Parathyroid adenoma (tissue), 2 donors: ENCODE measurements at regions not wholly inside any gene's neighbourhood (a gene's known extent, or its start where the extent isn't known, plus 50 kb on each side); places are given as distances from the start of the nearest gene placed in this dataset.

Experiments used
- H2AFZ ChIP-seq: fragments of 300-600 bp; sonication (generic); one replicate; pipeline ENCODE4 v1.7.0; 2017; ENCODE audit warnings: antibody characterized with exemption, mild to moderate bottlenecking
- H3K27ac ChIP-seq: fragments of 300-600 bp; sonication (generic); one replicate; pipeline ENCODE4 v1.7.0; 2017
- H3K27me3 ChIP-seq: fragments of 300-600 bp; sonication (generic); one replicate; pipeline ENCODE4 v1.7.0; 2017; ENCODE audit warnings: low read length; ENCODE audit not compliant: control insufficient read depth, insufficient read depth
- H3K36me3 ChIP-seq: fragments of 300-600 bp; sonication (generic); one replicate; pipeline ENCODE4 v1.7.0; 2017; ENCODE audit warnings: low read length; ENCODE audit not compliant: control insufficient read depth, insufficient read depth
- H3K4me1 ChIP-seq: fragments of 300-600 bp; sonication (generic); one replicate; pipeline ENCODE4 v1.7.0; 2017; ENCODE audit warnings: control low read depth
- H3K4me2 ChIP-seq: fragments of 300-600 bp; sonication (generic); one replicate; pipeline ENCODE4 v1.7.0; 2017; ENCODE audit warnings: low read length
- H3K4me3 ChIP-seq: fragments of 300-600 bp; sonication (generic); one replicate; pipeline ENCODE4 v1.7.0; 2017; ENCODE audit warnings: low read depth, low read length
- H3K79me2 ChIP-seq: fragments of 300-600 bp; sonication (generic); one replicate; pipeline ENCODE4 v1.7.0; 2017; ENCODE audit warnings: control low read depth
- H3K9ac ChIP-seq: fragments of 300-600 bp; sonication (generic); one replicate; pipeline ENCODE4 v1.7.0; 2017; ENCODE audit warnings: mild to moderate bottlenecking
- H3K9me3 ChIP-seq: fragments of 300-600 bp; sonication (generic); one replicate; pipeline ENCODE4 v1.7.0; 2017; ENCODE audit warnings: low read length; ENCODE audit not compliant: control insufficient read depth
- CTCF ChIP-seq: fragments of 300-600 bp; sonication (generic); IDR thresholded peaks from one replicate; pipeline ENCODE4 v1.7.0; 2017; ENCODE audit warnings: antibody characterized with exemption, mild to moderate bottlenecking
- donor health status: primary hyperparathyroidism.

GRCh38 chr10:123526356-123527064, 139.6 kb upstream of the GPR26 start:
- H3K4me3 ChIP-seq, result no peak overlapping the region
- no peak for TF ChIP-seq CTCF
- no peaks in the 10 kb centered on the region for H3K36me3 ChIP-seq
- H3K9me3 ChIP-seq, result no peaks in the 10 kb centered on the region
- no peaks in the 10 kb centered on the region for H3K27me3 ChIP-seq
- H3K79me2 ChIP-seq, result no peaks in the 10 kb centered on the region
- H3K4me1 ChIP-seq, result no peaks in the 10 kb centered on the region
- H3K9ac ChIP-seq, result no peak overlapping the region
- no peak overlapping the region for H3K4me2 ChIP-seq
- H2AFZ ChIP-seq, result no peak overlapping the region
- no peak overlapping the region for H3K27ac ChIP-seq

GRCh38 chr10:123527151-123527550, 139.0 kb upstream of the GPR26 start:
- H3K27me3 ChIP-seq, result no peaks in the 10 kb centered on the region
- H3K4me1 ChIP-seq, result no peaks in the 10 kb centered on the region
- H2AFZ ChIP-seq, result no peak overlapping the region
- no peak for TF ChIP-seq CTCF
- H3K36me3 ChIP-seq, result no peaks in the 10 kb centered on the region
- no peaks in the 10 kb centered on the region for H3K79me2 ChIP-seq
- H3K4me2 ChIP-seq, result no peak overlapping the region
- H3K9ac ChIP-seq, result no peak overlapping the region
- H3K27ac ChIP-seq, result no peak overlapping the region
- no peak overlapping the region for H3K4me3 ChIP-seq
- H3K9me3 ChIP-seq, result no peaks in the 10 kb centered on the region

GRCh38 chr10:123529146-123529760, 136.9 kb upstream of the GPR26 start:
- TF ChIP-seq CTCF, result no peak
- no peaks in the 10 kb centered on the region for H3K27me3 ChIP-seq
- H3K27ac ChIP-seq, result no peak overlapping the region
- no peaks in the 10 kb centered on the region for H3K9me3 ChIP-seq
- no peak overlapping the region for H3K9ac ChIP-seq
- no peak overlapping the region for H2AFZ ChIP-seq
- H3K36me3 ChIP-seq, result no peaks in the 10 kb centered on the region
- H3K79me2 ChIP-seq, result no peaks in the 10 kb centered on the region
- no peaks in the 10 kb centered on the region for H3K4me1 ChIP-seq
- no peak overlapping the region for H3K4me2 ChIP-seq
- no peak overlapping the region for H3K4me3 ChIP-seq

- no peak overlapping the region for H2AFZ ChIP-seq
- no peaks in the 10 kb centered on the region for H3K9me3 ChIP-seq
- H3K27ac ChIP-seq, result no peak overlapping the region
- no peaks in the 10 kb centered on the region for H3K4me1 ChIP-seq
- H3K9ac ChIP-seq, result no peak overlapping the region
- no peaks in the 10 kb centered on the region for H3K79me2 ChIP-seq
- no peak overlapping the region for H3K4me2 ChIP-seq
- TF ChIP-seq CTCF, result no peak
- H3K4me3 ChIP-seq, result no peak overlapping the region
- H3K27me3 ChIP-seq, result no peaks in the 10 kb centered on the region
- no peaks in the 10 kb centered on the region for H3K36me3 ChIP-seq
These were observed 135.8 kb upstream of the GPR26 start for GRCh38 chr10:123530166-123530870.
